SH-SY5Y (cell line): ENCODE measurements at regions not wholly inside any gene's neighbourhood (a gene's known extent, or its start where the extent isn't known, plus 50 kb on each side); places are given as distances from the start of the nearest gene placed in this dataset.

Experiments
- GATA2 ChIP-seq: IDR thresholded peaks from 2 replicates; pipeline ENCODE4 v1.6.1; 2011; ENCODE audit warnings: mild to moderate bottlenecking, low read depth, low read length
- GATA3 ChIP-seq: IDR thresholded peaks from 2 replicates; pipeline ENCODE4 v1.6.1; 2011; ENCODE audit warnings: low read depth, mild to moderate bottlenecking, low read length, moderate library complexity

DNA sequence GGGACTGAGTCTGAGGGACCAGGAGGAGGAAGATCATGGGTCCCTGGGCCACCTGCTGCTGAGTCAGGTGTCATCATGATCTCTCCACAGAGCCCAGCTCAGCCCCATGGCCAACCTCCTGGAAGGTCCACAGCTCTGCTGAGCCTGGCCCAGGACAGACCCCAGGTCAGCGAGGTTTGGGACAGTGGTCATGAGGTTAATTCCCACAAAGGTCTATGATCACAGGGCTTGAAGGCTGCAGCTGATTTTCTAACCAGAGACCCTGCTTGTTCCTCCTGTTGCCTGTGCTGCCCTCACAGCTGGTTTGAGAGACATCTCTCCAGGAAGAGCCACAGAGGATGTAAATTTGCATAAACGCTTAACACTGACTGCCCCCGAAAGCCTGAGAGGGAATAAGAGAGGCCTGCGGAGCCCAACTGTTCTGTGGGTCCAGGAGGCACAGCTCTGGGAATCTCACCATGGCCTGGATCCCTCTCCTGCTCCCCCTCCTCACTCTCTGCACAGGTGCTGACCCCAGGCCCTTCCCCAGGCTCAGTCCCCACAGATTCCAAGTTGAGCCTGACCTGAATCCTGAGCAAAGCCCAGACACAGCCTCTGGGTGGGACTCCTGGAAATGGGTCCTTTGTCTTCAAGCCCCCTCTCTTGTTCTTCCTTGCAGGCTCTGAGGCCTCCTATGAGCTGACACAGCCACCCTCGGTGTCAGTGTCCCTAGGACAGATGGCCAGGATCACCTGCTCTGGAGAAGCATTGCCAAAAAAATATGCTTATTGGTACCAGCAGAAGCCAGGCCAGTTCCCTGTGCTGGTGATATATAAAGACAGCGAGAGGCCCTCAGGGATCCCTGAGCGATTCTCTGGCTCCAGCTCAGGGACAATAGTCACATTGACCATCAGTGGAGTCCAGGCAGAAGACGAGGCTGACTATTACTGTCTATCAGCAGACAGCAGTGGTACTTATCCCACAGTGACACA is 102.8 kb downstream of the GGTLC2 start:
- TF ChIP-seq GATA2, result no peak
- no peak for TF ChIP-seq GATA3

DNA sequence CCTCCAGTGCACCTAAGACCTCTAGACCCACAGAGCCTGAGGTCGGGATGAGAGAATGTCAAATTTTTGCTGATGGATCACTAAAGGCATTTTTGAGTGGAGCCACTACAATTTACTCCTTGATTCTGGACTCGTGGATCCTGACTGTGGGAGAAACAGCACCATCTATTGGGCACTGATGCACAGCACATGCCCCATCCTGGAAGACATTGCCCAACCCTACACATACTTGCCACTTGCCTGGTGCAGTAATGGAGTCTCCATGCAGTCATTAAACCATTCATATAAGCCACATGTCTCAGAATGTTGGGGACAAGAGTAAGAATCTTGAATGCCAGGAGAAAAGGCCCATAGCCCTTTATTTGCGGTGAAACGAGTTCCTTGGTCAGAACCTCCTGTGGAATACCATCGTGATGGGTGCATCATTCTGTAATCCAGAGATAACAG is 103.9 kb downstream of the GGTLC2 start:
- no peak for TF ChIP-seq GATA3
- no peak for TF ChIP-seq GATA2

DNA sequence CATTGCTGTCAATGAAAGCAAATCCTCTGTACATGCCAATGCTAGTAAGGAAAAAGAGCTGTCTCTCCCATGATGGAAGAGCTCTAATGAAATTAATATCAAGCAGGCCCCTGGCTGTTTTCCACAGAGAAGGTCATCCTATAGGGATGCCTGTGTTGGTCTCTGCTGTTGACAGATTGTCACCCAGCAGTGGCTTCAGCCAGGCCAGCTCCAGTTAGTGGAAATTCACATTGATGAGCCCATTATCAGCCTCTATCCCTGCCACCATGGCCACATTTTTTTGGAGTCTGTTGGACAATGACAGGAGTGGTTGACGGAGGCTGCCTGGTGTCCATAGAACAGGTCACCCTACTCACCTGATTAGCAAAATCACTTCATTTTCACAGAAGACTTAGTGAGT is 104.3 kb downstream of the GGTLC2 start:
- no peak for TF ChIP-seq GATA2
- no peak for TF ChIP-seq GATA3

DNA sequence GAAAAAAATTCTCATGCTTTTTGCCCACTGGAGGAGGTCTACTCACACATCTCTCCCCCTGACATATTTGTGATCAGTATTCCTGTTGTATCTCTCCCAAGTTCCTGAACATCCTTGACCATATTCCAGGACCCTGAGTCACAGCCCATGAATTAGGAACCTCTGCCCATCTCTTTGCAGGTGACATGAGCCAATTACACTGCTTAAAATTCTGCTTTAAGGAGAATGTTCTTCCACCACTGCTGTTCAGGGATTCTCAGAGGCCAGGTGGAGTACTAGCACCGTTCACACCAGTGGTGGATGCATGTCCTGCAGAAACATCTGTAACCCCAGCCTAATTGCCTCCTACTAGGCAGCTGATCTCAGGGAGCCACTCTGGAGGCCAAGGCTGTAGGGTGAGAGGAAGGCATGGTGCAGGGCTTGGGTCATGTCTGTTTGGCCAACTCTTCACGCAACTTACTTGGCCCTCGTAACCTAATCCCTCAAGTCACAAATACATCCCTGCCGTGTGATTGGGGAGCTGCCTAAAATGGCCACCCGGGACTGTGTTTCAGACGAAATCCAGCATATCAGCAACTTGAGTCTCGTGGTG is 104.8 kb downstream of the GGTLC2 start:
- TF ChIP-seq GATA3 (no peak), GATA2 (no peak)

DNA sequence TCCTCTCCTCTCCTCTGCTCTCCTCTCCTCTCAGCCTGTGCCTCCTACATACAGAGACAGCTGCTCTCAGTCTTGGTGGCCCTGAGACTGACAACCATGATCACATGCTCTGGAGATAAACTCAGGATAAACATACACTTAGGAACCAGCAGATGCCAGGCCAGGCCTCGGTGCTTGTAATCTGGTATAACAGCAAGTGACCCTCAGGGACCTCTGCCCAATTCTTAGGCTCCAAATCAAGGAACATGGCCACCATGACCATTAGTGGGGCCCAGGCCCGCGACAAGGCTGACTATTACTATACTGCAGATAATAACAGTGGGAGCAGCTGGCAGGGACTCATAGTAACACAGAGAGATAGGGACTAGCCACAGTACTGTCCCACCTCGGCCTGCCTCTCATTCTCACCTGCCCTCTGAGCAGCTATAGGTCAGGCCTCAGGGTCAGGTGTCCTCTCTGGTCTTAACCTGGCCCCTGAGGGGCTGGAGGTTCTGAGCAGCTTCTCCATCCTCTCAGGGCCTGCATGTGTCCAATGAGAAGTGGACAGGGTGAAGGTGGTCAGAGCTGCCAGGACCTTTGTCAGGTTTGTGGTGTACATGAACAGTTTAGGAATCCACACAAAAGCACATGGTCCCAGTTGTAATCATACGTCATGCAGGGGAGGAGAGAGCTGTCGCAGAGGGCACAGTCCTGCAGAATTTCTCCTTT is 106.1 kb downstream of the GGTLC2 start:
- TF ChIP-seq GATA2 (no peak), GATA3 (no peak)

DNA sequence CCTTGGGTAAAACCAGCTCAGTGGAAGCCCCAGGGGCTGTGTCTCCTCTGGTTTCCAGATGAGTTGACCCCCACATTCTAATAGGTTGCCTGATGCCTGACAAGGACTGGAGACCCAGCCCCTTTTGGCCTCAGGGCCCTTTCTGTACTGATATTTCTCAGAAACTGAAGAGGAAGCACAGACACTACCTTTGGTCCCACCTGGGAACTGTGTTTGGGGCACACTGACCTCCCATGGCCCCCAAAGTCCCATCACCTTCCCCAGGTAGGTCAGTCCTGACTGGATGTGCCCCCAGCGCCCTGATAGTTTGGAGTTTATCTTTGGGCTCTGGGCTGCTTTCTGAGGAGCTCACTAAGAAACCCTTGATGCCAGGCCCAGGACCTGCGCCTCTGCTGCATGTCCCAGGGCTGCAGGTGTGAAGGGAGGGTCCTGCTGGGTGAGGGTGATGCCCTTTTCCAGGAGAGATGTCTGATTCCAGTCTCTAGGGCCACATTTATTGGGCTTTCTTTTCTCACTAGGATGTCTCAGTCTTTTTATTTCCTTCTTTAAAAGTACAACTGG is 106.7 kb downstream of the GGTLC2 start:
- TF ChIP-seq GATA3, result no peak
- TF ChIP-seq GATA2, result no peak

DNA sequence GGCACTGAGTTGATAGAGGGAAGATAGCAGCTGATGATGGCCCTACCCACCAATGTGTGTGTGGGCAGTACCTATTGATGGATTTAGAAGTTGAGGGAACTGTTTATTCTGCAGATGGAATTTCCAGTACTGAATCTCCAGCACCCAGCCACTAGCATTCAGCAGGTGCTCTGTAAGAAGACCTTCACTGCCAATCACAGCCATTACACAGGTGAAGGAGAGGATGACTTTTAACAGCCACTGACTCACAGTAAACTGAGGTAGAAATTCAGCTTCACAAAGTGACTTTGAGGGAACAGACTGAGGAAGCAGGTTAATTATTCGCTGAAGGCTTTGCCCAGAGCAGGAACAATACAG is 107.8 kb downstream of the GGTLC2 start:
- no peak for TF ChIP-seq GATA3
- no peak for TF ChIP-seq GATA2

DNA sequence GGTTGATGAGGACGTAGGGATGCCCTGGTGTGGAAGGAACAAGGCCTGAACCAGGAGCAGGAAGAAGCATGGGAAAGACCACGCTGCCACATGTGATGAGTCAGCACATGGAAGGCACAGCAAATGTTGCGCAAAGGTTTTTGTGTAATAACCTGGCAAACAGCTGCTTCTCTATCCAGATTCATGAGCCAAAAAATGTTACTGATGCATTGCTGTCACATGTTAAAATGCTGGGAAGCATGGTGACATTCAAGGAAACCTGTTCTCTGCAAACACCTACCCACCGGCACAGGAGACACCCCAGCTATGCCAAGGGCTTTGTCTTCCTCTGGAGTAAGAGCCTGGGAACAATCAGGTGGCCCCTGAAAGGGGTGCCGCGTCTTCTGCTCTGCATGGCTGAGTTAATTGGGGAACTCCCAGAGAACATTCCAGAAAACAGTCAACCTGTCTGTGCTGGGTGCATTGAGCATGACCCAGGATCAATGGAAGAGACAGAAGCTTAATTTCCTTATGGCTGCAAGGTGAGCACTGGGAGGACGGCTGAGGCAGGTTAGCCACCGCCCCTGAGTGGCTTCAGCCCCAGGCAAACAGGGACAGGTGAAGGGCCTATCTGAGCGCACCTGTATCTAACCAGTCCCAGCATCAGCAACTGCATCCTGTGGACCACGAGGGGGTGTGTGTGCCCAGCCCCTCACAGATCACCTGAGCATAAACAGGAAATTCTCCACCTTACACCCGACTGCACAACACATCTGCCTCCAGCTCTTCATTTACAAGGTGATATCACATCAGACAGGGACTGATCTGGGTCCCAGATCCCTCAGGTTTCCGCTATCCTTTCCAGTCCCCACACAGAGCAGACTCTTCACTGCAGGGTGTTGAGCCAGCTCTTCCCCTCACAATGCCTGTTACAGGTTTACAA is 108.4 kb downstream of the GGTLC2 start:
- TF ChIP-seq GATA3 (no peak), GATA2 (no peak)

DNA sequence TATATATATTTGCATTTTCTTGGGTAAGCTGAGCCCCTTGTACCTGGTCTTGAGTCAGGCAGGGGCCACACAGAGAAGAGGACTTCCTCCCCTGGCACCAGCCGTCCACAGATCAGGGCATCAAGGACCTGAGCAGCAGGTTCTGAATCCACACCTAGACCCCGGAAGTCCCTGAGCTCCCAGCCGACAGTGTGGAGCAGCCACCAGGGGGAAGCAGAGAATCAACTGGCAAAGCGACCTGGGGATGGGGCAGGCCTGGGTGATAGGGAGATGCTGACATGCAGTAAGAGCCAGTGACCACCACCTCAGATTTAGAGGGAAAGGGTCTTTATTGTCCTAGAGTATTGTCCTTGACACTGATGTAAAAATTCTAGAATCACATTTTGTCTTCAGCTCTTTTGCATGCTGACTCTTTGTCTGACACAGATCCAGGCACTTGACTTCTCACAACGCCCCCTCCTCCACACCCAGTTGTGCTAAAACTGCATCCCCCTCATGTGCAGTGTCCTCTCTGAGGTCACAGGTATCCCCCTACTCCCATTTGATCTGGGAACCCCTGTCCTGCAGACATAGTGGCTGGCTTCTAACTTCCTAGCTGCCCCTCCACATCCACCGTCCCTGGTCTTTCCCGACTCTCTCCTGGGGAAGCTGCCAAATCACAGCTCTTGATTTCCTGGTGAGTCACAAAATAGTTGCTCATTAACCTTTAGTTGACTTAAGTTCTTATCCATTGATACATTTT is 109.3 kb downstream of the GGTLC2 start:
- no peak for TF ChIP-seq GATA3
- no peak for TF ChIP-seq GATA2

DNA sequence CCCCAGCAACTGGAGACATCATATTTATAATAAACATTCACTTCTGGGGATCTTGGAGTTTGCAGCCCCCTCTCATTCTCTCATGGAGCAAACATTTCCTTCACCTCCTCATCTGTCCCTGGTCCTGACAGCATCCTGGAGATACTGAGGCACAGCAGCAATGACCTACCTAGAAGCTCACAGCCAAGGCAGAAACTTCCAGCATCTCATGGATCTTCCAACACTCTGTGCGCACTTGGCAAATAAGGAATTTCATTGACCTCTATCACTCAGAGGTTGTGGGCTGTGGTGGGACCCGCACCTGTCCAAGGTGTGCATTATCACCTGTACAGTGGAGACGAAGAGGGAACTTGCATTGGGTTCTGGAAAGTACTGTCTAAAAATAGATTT is 109.8 kb downstream of the GGTLC2 start:
- TF ChIP-seq GATA3 (no peak), GATA2 (no peak)

DNA sequence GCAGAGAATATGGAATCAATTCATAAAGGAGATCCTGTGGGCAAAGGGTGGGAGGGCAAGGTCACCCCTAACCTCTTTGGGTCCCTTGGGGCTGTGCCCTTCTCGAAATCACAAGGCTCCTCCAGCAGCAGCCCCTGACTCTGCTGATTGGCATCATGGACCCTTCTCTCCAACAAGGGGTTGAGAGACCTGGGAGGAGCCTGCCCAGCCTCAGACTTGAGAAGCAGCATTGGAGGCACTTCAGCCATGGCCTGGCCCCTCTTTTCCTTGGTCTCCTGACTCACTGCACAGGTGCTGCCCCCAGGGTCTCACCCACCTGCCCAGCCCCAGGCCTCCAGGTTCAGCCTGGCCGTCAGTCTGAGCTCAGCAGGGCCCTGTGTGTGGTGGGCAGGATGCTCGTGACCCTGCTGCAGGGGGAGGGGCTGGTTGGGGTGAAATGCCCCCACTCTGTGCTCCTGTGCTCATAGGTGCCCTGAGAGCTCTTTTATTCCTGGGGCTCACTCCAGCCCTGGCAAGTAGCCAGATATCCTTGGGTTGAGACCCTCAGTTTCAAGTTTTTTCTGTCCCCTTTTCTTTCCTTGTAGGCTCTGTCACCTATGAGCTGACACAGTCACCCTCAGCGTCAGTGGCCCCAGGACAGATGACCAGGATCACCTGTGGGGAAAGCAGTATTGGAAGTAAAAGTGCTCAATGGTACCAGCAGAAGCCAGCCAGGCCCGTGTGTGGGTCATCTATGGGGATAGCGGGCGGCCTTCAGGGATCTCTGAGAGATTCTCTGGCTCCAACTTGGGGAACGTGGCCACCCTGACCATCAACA is 110.8 kb downstream of the GGTLC2 start:
- TF ChIP-seq GATA3, result no peak
- no peak for TF ChIP-seq GATA2

DNA sequence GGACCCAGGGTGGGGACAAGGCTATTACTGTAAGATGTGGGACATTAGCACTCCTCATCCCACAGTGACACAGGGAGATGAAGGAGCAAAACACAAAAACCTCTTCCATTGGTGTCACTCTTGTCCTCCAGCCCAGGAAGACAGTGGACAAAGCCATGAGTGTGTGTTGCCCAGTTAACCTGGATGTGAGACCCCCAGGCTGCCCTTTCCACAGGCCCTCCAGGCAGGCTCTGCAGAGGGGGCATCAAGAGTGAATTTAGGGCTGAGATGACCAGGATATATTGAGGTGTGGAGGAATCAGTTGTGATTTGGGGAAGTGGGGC is 111.3 kb downstream of the GGTLC2 start:
- TF ChIP-seq GATA2 (no peak), GATA3 (no peak)

DNA sequence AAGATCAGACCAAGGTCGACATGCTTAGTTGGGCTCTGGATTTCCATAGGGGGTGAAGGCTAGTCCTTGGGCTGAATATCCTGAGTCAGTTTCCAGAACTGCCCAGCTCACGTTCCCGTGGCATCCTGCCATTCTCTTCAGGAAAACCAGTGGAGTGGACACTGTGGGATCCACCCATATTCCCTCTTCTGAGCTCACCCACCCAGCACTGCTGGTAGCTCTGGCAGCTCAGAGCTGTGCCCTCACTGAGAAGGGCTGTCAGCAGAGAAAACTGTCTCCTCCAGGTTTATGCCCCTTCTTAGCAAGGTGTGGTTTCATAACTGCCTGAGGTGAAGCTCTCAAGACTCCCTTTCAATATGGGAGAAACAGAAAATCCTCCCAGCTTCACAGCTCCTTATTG is 111.7 kb downstream of the GGTLC2 start:
- TF ChIP-seq GATA2, result no peak
- no peak for TF ChIP-seq GATA3

DNA sequence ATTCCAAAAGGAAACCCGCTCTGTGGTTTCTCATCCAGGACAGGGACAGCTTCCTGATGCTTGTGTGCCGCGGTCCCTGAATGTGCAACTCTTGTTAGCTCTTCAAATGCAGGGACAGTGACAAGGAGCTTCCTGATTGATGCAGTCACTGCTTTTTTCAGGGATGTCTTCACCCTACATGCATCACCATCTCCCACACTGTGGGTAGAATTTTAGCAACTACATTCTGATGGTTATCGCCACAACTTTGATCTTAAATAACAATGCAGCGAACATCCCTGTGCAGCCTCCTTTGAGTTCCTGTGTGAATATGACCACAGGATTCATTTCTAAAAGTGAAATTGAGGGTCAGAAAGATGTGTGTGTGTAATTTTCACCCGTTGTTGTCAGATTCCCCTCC is 115.0 kb downstream of the GGTLC2 start:
- TF ChIP-seq GATA2 (no peak), GATA3 (no peak)
